Dermis microvascular lymphatic vessel endothelial cell (primary cell): ENCODE measurements at regions not wholly inside any gene's neighbourhood (a gene's known extent, or its start where the extent isn't known, plus 50 kb on each side); places are given as distances from the start of the nearest gene placed in this dataset.
"Not testable (repeated sequence)": the region's sequence is repeated elsewhere in the genome, so short reads cannot be mapped to it uniquely, and the experiment has no call there.

Source experiments
- DNase-seq, 2 donors: peaks; one replicate each; pipeline versions ENCODE4 v3.0.0 to v3.0.0-alpha.2; 2010; ENCODE audit warnings: low read depth in 2 of 2

DNA sequence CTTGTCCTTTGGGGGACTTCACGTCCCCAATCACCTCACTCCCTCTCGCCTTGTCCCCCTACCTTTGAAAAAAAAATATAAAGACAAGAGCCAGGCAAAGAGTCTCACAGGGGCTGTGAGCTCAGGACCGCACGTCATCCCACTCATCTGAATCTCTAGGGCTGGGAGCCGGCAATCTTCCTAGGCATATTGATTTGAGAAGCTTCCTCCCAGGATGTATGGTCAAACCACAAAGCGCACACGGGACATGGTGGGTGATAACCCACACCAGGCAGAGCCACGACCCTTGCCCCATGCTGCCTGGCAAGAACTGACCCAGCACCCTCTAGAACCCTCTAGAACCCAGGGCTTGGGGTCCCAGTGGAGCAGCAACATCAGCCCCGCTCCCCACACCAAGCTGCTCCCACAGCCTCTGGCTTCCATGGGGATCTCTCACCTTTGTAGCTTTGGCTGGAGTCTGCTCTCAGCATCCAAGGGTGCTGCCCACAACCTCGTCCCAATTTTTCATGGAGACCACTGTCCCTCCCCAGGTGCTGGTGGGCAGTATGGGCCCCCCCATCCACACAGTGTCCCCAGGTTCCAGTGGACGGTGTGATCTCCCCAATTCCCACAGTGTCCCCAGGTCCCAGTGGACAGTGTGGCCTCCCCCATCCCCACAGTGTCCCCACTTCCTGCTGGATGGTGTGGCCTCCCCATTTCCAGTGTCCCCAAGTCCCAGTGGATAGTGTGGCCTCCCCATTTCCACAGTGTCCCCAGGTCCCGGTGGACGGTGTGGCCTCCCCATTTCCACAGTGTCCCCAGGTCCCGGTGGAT is 85.2 kb upstream of the FGF3 start:
- DNase-seq, result no peak

DNA sequence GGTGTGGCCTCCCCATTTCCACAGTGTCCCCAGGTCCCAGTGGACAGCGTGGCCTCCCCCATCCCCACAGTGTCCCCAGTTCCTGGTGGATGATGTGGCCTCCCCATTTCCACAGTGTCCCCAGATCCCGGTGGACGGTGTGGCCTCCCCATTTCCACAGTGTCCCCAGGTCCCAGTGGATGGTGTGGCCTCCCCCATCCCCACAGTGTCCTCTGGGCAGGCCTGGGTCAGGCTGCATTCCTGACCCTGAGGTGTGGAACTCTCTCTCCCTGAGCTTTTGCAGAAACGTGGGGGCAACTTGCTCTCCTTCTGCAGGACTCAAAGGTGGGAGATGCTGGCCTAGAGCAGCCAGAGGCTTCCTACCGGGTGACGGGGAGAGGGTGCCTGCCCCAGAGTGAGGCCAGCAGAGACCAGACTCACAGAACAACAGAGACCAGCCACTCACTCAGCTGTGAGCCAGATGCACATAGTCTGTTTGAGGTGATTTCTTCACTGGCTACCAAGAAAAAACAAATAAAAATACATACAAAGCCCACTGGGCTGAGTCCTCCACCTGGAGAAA is 85.8 kb upstream of the FGF3 start:
- DNase-seq, result no peak

DNA sequence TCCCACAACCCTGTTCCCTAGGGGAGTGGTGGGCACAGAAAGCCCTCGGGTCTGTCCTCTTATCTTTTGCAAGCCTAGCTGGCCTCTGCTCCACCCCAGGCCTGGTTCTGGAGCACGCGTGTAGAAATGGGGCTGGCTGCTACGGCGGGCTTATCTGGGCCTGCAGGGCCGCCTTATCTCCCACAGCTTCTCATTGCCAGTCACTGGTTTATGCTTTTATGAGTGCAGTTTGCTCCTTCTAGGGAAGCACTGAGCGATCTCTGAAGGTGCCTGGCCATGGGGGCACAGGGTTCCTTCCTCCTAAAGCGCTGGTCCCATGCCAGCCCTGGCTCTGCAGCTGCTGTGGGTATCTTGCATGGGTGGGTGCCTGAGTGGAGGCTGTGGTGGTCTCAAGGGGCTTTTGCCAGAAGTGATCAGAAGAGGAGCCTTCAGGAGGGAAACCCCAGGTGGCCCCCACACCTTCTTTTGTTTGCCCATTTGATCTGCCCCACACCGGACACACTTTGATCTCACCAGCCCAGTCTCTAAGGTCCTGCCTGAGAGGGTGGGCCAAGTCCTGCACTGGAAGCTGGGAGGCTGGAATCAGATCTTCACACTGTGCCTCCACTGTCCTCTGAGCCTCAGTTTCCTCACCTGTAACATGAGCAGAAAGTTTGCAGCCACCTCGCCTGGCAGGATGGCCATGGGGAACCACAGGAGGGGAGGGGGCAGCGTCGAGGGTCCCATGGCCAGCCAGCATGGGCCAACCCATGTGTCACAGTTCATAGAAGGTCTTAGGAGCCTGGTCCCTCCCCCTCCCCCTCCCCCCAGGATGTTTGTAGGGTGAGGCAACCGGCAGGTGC is 86.6 kb upstream of the FGF3 start:
- DNase-seq, result no peak

DNA sequence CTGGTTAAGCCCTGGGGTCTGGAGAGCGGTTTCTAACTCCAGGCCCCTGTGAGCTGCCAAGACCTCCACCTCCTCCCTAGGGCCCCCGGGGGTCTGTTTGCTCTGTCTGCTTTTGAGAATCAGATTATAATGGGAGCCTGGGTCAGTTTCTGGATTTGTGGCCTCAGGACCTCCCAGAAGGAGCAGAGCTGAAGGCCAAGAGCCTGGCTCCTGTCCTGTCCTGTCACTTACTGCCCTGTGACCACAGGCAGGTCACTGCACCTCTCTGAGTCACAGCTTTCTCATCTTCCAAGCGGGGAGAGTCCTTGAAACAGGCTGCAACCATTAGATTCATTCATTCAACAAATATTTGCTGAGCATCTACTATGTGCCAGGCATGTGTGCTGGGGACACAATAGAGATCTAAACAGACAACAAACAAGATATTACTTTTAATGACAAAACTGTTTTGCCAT is 87.3 kb upstream of the FGF3 start:
- no peak for DNase-seq

DNA sequence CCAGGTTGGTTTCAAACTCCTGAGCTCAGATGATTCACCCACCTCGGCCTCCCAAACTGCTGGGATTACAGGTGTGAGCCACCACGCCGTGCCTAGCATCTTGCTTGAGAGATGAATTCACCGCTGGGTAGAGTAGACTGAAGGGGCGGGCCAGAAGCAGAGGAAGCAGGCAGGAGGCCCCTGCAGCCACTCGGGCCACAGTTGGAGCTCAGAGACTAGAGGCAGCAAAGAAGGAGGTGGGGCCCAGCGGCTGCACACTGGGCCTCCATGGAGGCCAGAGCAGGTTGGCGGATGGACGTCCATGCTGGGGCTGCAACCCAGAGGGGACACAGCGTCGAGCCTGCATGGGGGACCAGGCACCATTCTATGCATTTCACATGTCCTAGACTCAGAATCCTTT is 88.4 kb upstream of the FGF3 start:
- no peak for DNase-seq

DNA sequence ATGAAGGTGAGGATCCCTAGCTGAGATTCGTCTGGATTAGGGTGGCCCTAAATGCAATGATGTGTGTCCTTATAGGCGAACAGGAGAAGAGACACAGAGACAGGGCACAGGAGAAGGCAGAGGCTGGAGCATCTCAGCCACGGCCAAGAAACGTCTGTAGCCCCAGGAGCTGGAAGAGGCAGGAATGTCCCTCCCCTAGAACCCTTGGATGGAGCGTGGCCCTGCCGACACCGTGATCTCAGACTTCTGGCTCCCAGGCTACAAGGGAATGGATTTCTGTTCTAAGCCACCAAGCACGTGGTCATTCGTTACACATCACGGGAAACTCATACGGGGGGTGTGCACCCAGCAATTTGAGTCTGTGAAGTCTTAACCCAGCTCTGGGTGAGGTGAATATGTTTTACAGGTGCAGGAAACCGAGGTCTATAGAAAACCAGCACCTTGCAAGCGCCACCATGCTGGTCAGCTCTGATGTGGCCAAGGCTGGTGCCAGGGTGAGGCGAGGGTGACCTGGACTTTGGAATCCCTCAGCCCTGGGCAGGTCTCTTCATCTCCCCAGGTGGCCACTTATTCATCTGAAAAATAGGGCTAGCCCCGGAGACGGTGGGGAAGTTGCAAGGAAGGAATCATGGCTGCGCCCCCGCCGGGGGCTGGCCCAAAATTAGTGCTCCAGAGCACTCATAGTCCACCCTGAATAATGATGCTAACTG is 89.5 kb upstream of the FGF3 start:
- no peak for DNase-seq

DNA sequence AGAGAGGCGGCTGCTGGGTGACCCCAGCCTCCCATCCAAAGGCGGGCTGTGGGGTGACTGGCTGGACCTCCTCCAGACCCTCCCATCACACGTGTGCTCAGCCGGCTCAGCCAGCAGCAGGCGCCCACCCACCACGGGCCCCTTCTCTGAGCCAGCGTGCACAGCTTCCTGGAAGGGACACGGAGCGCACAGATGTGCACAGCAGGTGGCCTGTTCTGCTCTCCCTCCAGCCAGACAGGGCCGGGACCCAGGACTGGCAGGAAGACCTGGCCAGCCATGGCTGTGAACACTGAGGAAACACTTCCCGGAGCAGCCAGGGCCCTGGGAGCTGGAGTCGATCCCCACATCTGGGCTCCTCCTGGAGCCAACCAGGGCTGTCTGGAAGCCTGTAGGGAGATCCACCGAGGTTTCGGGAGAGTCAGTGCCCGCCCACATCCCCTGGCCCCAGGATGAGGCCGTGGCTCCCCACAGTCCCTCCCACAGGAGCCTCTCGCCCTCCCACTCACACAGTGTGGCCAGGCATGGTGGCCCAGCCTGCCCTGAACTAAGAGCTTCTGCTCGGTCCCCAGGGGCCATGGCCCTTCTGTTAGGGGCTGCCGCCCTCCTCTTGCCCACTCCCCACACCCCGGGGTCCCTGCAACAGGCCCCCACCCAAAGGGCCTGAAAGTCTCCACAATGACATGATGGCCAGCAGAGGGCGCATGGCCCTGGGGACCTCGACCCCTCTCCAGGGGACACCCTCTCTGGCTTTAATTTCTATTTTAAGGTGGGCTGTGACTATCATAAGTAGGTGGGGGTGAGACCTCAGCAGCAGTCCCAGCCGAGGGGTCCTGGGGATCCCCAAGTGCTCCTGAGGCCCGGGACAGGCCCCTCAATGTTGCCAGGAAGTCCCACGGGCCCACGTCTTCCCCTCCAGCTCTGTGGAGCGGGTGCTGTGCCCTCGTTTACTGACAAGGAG is 90.6 kb upstream of the FGF3 start:
- DNase-seq, result no peak

DNA sequence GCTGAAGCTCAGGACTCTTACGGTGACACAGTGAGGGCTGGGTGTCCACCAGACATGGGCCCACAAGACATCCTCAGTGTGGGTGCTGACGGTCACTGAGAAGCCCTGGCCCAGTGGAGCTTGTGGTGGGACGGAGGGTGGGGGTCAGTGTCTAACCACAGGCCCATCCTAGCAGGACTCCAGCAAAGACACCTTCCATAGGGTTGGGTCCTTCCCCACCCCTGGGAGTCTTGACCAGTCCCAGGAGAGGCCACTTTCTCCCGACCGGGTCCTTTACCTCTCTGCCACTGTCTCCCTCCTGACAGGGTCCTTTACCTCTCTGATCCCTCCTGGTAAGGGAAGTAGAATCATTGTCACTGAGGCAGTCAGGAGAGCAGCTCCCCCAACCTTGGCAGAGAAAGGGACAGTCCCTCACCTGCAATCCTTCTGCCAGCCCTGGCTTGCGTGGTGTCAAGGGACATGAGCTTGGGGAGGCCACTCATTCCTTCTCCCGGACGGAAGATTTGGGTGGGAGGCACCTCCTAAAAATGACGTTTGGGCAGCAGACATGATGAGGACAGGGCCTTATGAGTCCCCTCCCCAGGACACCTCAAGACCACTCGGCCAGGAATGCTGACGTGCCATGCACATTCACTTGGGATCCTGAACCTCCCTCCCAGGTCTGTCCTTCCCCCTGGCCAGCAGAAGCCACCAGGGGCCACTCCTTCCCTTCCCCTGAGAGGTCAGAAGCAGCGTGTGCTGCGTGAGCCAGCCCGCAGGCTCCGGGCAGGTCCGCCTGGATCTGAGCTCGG is 91.5 kb upstream of the FGF3 start:
- no peak for DNase-seq

DNA sequence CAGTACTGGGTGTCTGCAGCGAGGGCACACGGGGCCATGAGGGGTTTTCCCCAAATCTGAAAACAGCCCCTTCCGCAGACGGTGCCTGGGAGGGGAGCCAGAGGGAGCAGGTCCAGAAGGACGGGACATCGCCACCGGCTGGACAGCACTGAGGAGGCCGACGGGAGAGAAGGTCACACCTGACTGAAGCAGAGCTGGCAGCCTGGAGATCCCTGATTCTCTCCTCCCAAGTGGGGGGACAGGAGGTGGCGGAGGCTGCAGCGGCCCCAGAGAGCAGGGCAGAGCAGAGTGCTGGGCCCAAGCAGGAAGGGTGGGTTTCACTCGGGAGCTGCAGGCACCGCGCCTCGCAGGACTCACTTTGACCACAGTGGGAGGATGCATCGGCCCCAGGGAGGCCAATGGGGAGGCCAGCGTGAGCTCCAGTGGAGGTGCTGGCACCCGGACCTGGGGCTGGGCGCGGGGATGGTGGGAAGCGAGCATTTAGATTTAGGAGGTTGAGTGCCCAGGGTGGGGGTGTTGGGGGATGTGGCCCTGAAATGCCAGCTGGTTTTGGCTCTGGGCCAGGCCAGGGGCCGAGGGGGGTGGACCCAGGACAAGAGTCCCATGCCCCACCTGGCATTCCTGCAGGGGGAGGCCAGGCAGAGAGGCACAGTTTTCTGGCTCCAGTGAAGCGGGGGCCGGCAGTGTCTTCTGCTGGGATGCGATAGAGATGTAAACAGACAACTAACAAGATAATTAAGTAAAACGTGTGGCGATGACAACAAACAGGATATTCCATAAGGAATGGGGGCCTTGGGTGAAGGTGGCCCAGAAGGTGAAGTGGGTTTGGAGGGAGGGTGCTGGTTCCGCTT is 92.3 kb upstream of the FGF3 start:
- no peak for DNase-seq

DNA sequence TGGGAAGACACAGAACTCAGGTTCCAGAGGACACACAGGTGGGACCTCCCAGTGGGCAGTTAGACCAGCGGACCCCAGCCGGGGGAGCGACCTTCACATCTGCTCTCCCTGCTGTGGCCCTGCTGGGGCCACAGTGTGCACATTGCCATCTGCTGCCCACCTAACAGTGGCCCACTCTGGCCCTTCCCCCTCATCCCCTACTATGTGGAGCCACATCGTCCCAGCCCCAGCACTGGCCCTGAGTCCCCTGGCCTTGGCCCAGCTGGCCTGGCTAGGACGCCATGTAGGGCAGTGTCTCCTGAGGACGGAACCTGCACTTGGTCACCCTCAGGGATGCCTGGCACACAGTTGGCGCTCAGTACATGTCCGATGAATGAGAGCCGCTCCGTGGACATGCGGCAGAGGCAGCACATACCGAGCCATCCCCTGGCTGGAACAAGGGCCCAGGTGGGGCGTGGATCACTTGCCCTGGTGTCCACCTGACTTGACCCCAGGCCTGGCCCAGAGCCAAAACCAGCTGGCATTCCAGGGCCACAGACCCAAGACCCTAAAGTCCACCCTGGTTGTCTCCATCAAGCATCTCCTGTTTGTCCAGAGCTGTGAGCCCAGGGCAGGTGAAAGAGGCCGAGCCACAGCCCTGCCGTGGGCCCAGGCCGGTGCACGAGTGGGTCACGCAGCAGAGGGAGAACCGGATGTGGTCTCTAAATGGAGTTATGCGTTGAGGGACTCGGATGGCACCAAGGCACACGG is 93.1 kb upstream of the FGF3 start:
- DNase-seq, result no peak

DNA sequence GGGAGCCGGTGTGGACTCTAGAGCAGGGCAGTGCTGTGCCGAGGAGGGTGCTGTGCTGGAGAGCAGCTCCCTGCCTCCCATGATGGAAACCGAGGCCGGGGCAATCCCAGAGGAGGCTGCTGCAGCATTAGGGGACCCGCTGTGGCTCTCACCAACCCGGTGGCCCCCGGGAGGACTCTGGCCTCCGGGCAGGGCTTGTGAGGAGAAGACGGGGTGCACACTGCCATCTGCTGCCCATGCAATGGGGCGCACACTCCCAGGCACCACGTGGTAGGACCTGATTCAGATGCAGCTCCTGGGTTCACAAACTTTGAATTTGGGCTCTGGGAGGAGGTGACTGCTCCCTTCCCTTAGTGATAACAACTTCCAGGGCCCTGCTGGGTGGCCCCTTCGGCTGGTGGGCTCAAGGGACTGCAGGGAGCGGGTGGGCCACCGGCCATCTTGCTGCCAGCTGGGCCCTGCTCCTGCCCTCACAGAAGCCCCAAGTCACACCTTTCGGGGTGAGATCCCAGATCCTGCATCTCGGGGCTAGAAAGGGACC is 93.8 kb upstream of the FGF3 start:
- DNase-seq, result no peak

DNA sequence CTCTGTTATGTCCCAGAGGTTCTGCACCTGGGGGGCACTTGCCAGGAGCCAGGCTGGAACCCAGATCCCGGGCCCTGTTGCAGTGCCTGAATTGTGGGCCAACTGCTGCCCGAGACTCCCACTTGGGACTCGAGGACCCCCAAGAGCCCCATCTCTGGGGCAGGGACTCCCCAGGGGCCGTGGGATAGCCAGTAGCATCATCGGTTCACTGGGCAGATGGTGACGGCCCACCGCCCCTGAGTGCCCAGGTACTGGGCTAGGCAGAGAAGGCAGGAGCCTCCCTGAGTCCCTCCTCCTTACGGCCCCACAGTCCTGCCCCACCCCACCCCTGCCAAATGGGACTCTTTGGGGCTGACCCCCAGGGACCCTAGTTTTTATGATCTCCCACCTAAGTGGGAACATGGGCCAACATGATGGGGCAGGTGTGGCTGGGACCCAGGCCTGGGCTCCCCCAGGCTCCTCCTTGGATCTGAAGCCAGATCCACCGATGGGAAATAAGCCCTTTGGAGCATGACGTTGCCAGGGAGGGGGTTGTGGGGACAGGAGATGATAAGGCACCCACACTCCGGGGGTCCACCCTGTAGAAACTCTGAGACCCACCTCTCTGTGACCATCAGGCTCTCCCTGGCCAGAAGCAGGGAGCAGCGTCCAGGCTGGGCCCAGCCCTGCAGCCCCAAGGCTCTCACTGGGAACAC is 94.5 kb upstream of the FGF3 start:
- no peak for DNase-seq

DNA sequence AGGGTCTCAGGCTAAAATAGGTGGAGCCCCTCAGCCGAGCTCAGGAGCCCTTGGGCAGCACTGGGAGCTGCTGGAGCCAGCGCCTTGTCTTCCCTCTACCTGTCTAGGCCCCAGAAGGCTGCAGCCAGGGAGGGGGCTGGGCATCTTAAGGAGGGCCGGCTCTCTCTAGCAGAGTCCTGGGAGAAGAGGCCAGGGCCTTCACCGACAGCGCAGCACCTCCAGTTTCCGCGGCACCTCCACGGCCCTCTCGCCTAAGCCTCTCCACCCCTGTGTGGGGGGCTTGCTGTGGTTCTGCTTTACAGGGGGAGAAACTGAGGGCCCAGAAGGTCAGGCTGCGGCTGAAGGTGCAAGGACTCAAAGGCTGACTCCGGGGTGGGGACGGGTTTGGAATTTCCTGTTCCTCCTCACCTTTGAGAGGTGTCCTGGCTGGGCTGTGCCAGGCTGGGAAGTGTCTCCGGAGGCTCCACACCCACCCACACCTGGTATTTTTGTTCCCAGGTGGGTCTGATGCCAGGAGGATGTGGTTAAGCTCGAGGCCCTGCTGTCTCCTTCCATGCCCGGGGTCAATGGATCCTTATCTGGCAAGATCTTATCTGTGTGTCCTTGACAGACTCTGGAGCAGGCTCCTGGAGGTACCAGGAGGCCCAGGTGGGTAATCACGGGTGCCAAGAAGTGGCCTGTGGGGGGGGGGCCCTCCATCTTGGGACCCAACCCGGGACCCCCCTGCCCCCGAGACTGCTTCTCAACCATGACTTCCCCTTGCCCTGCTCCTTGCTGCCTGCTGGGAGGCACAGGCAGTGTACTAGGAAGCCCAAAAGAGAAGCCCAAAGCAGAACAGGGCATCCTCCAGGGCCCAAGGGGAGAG is 95.3 kb upstream of the FGF3 start:
- no peak for DNase-seq

DNA sequence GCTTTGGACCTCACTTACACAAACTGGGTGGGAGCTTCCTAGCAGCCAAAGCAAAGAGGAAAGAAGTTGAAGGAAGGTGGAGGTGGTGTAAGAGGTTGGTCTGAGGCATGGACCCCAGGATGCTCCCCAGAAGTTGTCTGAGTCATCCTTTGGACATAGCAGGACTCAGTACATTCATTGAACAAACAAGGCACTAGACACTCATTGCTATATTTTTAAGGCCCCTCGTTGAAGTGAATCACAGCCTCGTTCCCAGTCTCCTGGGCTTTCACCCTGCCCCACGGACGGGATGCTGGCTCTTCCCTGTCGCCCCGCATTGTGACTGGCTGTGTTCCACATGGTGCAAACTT is 95.9 kb upstream of the FGF3 start:
- DNase-seq, result no peak

DNA sequence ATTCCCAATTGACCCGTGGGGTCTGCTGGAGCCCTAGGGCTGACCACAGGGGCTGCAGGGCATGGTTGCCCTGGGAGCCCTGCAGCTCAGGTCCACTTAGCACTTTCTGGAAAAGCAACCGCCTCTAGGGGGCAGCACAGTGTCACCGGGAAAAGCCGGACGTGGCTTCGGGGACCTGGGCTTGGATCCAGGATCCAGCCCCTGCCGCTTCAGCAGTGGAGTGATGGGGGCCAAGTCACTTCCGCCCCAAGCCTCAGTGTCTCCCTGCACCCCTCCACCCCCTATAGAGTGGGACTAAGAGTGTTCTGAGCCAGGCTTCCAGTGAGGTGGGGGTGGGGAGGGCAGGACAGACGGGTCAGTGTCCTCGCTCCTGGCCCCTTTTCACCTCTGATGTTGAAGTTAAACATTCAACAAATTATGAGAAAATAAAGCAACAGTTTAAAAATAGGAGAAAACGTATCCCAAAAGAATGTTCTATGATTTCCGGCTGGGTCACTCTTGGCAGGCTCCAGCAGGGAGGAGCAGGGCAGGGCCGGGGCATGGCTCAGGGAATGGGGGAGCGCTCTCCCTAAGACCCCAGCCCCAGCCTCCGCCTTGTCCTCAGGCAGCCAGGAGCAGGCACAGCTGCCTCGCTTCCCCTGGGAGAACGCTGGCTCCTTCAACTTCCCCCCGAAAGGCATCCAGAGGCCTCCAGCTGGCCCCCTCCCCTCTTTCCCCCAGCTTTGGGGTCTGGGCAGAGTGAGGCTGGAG is 96.5 kb upstream of the FGF3 start:
- peak; percentile 57 to 69 for DNase-seq

DNA sequence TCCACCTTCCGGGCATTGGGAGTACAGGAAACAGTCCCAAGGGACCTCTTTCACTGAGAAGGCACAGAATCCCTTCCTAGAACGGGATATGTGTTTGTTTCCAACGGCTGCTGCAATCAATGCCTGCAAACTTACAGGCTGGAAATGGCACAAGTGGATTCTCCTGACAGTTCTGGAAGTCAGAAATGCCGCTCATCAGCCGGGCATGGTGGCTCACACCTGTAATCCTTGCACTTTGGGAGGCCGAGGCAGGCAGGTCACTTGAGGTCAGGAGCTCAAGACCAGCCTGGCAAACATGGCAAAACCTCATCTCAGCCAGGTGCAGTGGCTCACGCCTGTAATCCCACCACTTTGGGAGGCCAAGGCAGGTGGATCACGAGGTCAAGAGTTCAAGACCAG is 97.0 kb upstream of the FGF3 start:
- not testable (repeated sequence) for DNase-seq
